ENCODE measurements at regions not wholly inside any gene's neighbourhood (a gene's known extent, or its start where the extent isn't known, plus 50 kb on each side); places are given as distances from the start of the nearest gene placed in this dataset.

DNA sequence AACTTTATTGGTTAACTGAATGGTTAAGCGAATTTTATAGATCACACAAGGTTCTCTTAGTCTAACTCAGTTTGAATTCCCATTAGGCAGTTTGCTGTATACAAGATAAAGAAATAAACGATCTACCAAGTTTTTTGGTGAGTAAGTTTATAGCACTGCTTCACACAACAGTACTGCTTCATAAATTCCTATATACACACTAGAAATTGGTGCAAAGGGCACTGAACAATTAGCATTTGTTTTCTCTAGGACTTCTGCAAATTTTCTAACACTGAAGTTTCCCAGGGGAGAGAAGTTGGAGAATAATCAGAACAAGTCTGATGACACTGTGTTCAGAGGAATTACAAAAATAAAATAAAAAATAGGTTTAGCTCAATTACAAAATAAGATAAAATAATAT, 1138.8 kb upstream of the PCDH9 start:
- H4K20me1 ChIP-seq (ENCODE audit: low read depth, low read length): no peaks in the 10 kb centered on the region
- H3K4me3 ChIP-seq (ENCODE audit: insufficient read depth, low read length, poor library complexity, severe bottlenecking): no peak overlapping the region
- H3K27ac ChIP-seq (ENCODE audit: low read depth, low read length): no peak overlapping the region
- H3K9ac ChIP-seq (ENCODE audit: low read length): no peak overlapping the region
- H3K9me2 ChIP-seq (replicated peaks; ENCODE audit: insufficient read depth, low read length): no peaks in the 10 kb centered on the region
- no peaks in the 10 kb centered on the region for H3K9me3 ChIP-seq (ENCODE audit: insufficient read depth, low read length)
- H3K36me3 ChIP-seq (ENCODE audit: low read length): no peaks in the 10 kb centered on the region
- TF ChIP-seq EZH2phosphoT487 (conservative IDR thresholded peaks at IDR 0.05; ENCODE audit: low read length): no peak
- TF ChIP-seq, protein P1, sequence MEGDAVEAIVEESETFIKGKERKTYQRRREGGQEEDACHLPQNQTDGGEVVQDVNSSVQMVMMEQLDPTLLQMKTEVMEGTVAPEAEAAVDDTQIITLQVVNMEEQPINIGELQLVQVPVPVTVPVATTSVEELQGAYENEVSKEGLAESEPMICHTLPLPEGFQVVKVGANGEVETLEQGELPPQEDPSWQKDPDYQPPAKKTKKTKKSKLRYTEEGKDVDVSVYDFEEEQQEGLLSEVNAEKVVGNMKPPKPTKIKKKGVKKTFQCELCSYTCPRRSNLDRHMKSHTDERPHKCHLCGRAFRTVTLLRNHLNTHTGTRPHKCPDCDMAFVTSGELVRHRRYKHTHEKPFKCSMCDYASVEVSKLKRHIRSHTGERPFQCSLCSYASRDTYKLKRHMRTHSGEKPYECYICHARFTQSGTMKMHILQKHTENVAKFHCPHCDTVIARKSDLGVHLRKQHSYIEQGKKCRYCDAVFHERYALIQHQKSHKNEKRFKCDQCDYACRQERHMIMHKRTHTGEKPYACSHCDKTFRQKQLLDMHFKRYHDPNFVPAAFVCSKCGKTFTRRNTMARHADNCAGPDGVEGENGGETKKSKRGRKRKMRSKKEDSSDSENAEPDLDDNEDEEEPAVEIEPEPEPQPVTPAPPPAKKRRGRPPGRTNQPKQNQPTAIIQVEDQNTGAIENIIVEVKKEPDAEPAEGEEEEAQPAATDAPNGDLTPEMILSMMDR (IDR thresholded peaks at IDR 0.05; ENCODE audit: insufficient read depth, low read length, poor library complexity, severe bottlenecking): no peak
- no peaks in the 10 kb centered on the region for H3K79me2 ChIP-seq (ENCODE audit: insufficient read depth, low read length)
- H2AFZ ChIP-seq (ENCODE audit: low read depth, low read length, severe bottlenecking): no peak overlapping the region
- H3K27me3 ChIP-seq (ENCODE audit: low read length): no peaks in the 10 kb centered on the region
- no peaks in the 10 kb centered on the region for H3F3A ChIP-seq (ENCODE audit: insufficient read depth)
- H3K4me2 ChIP-seq (ENCODE audit: low read depth, low read length, poor library complexity, severe bottlenecking): no peak overlapping the region

DNA sequence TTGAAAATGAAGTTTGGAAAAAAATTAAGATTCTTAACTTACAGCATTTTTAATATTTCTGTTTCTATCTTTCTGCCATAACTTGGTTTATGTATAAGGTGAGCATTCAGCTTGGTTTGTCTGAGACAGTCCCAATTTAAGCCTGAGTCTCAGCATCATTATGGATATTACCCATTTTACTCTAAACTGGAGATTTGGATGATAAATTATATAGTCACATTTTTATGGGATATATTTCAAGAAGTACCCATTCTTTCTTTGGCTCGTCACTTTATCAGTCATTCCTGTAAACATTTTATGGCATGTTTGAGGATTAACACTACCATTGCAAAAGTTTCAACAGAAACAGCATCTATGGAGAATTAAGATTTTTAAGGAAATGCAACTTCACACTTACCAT, 1129.0 kb upstream of the PCDH9 start:
- Histone ChIP-seq H3K27ac (ENCODE audit: low read depth, low read length) (no peak overlapping the region), H3K9me2 (replicated peaks; ENCODE audit: insufficient read depth, low read length) (no peaks in the 10 kb centered on the region), H3K27me3 (ENCODE audit: low read length) (no peaks in the 10 kb centered on the region), H4K20me1 (ENCODE audit: low read depth, low read length) (no peaks in the 10 kb centered on the region), H3K9ac (ENCODE audit: low read length) (no peak overlapping the region), H3K79me2 (ENCODE audit: insufficient read depth, low read length) (no peaks in the 10 kb centered on the region), H3F3A (ENCODE audit: insufficient read depth) (no peaks in the 10 kb centered on the region), H3K4me3 (ENCODE audit: insufficient read depth, low read length, poor library complexity, severe bottlenecking) (no peak overlapping the region), H3K36me3 (ENCODE audit: low read length) (no peaks in the 10 kb centered on the region), H2AFZ (ENCODE audit: low read depth, low read length, severe bottlenecking) (no peak overlapping the region), H3K4me2 (ENCODE audit: low read depth, low read length, poor library complexity, severe bottlenecking) (no peak overlapping the region), H3K9me3 (ENCODE audit: insufficient read depth, low read length) (no peaks in the 10 kb centered on the region)
- no peak for TF ChIP-seq EZH2phosphoT487 (conservative IDR thresholded peaks at IDR 0.05; ENCODE audit: low read length)
- TF ChIP-seq, protein P1 (IDR thresholded peaks at IDR 0.05; ENCODE audit: insufficient read depth, low read length, poor library complexity, severe bottlenecking): no peak

DNA sequence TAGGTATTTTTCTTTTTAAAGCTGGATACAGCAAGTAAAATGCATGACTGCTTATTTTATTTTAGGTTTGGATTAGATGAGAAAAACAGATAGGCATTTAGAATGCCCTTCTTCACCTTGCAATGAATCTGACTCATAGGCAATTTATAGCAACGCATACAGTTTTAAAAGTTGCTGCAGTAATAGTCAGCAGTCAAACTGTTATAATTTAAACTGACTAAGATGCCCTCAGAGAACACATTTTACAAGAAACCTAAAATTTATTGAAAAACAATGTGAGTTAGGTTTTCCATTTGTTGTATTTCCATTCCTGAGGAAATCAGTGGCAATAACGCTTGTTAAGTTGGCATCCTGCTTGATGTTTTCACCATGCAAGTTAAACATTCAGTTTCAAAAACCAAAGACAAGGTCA, 1128.2 kb upstream of the PCDH9 start:
- no peak overlapping the region for H3K4me3 ChIP-seq (ENCODE audit: insufficient read depth, low read length, poor library complexity, severe bottlenecking)
- no peak overlapping the region for H3K9ac ChIP-seq (ENCODE audit: low read length)
- H2AFZ ChIP-seq (ENCODE audit: low read depth, low read length, severe bottlenecking): no peak overlapping the region
- H3K27me3 ChIP-seq (ENCODE audit: low read length): no peaks in the 10 kb centered on the region
- H3K36me3 ChIP-seq (ENCODE audit: low read length): no peaks in the 10 kb centered on the region
- no peaks in the 10 kb centered on the region for H3K9me3 ChIP-seq (ENCODE audit: insufficient read depth, low read length)
- TF ChIP-seq, protein P1 (IDR thresholded peaks at IDR 0.05; ENCODE audit: insufficient read depth, low read length, poor library complexity, severe bottlenecking): no peak
- no peak for TF ChIP-seq EZH2phosphoT487 (conservative IDR thresholded peaks at IDR 0.05; ENCODE audit: low read length)
- H3F3A ChIP-seq (ENCODE audit: insufficient read depth): no peaks in the 10 kb centered on the region
- no peaks in the 10 kb centered on the region for H3K79me2 ChIP-seq (ENCODE audit: insufficient read depth, low read length)
- no peak overlapping the region for H3K27ac ChIP-seq (ENCODE audit: low read depth, low read length)
- no peaks in the 10 kb centered on the region for H4K20me1 ChIP-seq (ENCODE audit: low read depth, low read length)
- no peak overlapping the region for H3K4me2 ChIP-seq (ENCODE audit: low read depth, low read length, poor library complexity, severe bottlenecking)
- no peaks in the 10 kb centered on the region for H3K9me2 ChIP-seq (replicated peaks; ENCODE audit: insufficient read depth, low read length)
